ENCODE measurements at regions not wholly inside any gene's neighbourhood (a gene's known extent, or its start where the extent isn't known, plus 50 kb on each side); places are given as distances from the start of the nearest gene placed in this dataset.

- FAIRE-seq = no peak
- DNase-seq (ENCODE audit: low spot score) = peak; percentile 21
These were observed 502.7 kb downstream of the FGF9 start for GRCh38 chr13:22173610-22174009.

- DNase-seq (ENCODE audit: low spot score) (no peak), FAIRE-seq (no peak)
These were observed 504.4 kb downstream of the FGF9 start for GRCh38 chr13:22175241-22175640.

GRCh38 chr13:22175815-22176214, 504.9 kb downstream of the FGF9 start:
- FAIRE-seq (no peak), DNase-seq (ENCODE audit: low spot score) (no peak)

GRCh38 chr13:22176968-22177520, 506.2 kb downstream of the FGF9 start:
- no peak for DNase-seq (ENCODE audit: low spot score)
- no peak for FAIRE-seq

GRCh38 chr13:22178878-22179277, 508.0 kb downstream of the FGF9 start:
- DNase-seq (ENCODE audit: low spot score) = no peak
- no peak for FAIRE-seq

- DNase-seq (ENCODE audit: low spot score) (no peak), FAIRE-seq (no peak)
These were observed 516.5 kb downstream of the FGF9 start for GRCh38 chr13:22187329-22187728.

- DNase-seq (ENCODE audit: low spot score) (no peak), FAIRE-seq (no peak)
These were observed 518.5 kb downstream of the FGF9 start for GRCh38 chr13:22189176-22190048.

- DNase-seq (ENCODE audit: low spot score) = no peak
- FAIRE-seq = no peak
These were observed 522.2 kb downstream of the FGF9 start for GRCh38 chr13:22193070-22193469.

GRCh38 chr13:22194106-22194805, 523.4 kb downstream of the FGF9 start:
- no peak for FAIRE-seq

GRCh38 chr13:22195726-22196125, 524.9 kb downstream of the FGF9 start:
- FAIRE-seq (no peak), DNase-seq (ENCODE audit: low spot score) (no peak)

More at GRCh38 chr13:22194106-22194805, 523.4 kb downstream of the FGF9 start:
- no peak for DNase-seq (ENCODE audit: low spot score)

- no peak for FAIRE-seq
- DNase-seq (ENCODE audit: low spot score) = no peak
These were observed 525.9 kb downstream of the FGF9 start for GRCh38 chr13:22196777-22197176.

- FAIRE-seq (no peak), DNase-seq (ENCODE audit: low spot score) (no peak)
These were observed 527.1 kb downstream of the FGF9 start for GRCh38 chr13:22198001-22198400.

- FAIRE-seq (no peak), DNase-seq (ENCODE audit: low spot score) (no peak)
These were observed 527.9 kb downstream of the FGF9 start for GRCh38 chr13:22198641-22199217.

- no peak for DNase-seq (ENCODE audit: low spot score)
- no peak for FAIRE-seq
These were observed 529.6 kb downstream of the FGF9 start for GRCh38 chr13:22200440-22200839.

GRCh38 chr13:22201375-22201925, 530.6 kb downstream of the FGF9 start:
- FAIRE-seq (no peak), DNase-seq (ENCODE audit: low spot score) (no peak)

GRCh38 chr13:22210134-22210930, 539.5 kb downstream of the FGF9 start:
- no peak for DNase-seq (ENCODE audit: low spot score)
- FAIRE-seq = no peak

GRCh38 chr13:22211876-22212275, 541.0 kb downstream of the FGF9 start:
- FAIRE-seq (no peak), DNase-seq (ENCODE audit: low spot score) (no peak)

- FAIRE-seq (no peak), DNase-seq (ENCODE audit: low spot score) (no peak)
These were observed 541.7 kb downstream of the FGF9 start for GRCh38 chr13:22212576-22212975.

- FAIRE-seq (no peak), DNase-seq (ENCODE audit: low spot score) (no peak)
These were observed 543.3 kb downstream of the FGF9 start for GRCh38 chr13:22214184-22214583.

GRCh38 chr13:22218797-22219196, 547.9 kb downstream of the FGF9 start:
- DNase-seq (ENCODE audit: low spot score) = no peak
- no peak for FAIRE-seq

- DNase-seq (ENCODE audit: low spot score) (no peak), FAIRE-seq (no peak)
These were observed 548.8 kb downstream of the FGF9 start for GRCh38 chr13:22219709-22220108.
